ENCODE measurements at regions not wholly inside any gene's neighbourhood (a gene's known extent, or its start where the extent isn't known, plus 50 kb on each side); places are given as distances from the start of the nearest gene placed in this dataset.

DNA sequence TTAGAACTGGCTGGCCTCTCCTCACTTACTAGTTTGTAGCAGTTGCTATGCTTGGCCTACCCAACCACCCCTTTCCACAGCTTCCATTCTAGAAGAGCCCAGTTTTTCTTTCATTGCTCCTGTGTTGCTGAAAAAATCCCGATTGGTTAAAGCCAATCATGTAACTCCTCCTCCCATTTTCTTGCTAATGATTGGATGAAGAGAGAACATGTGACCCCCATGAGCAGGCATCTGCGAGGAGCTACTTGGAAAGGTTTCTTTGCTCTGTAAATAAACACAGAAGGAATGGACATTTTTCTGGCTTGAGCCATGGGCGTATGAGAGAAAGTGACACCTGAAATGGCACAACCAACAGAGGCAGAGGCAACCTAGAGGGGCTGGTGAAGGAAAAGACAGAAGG lies 773.8 kb upstream of the TBX3 start:
- H3K27me3 ChIP-seq (ENCODE audit: insufficient read depth, low read depth, low read length), result no peaks in the 10 kb centered on the region
- H3K9me2 ChIP-seq (ENCODE audit: insufficient read depth, low read length), result no peaks in the 10 kb centered on the region
- no peak overlapping the region for H3K9ac ChIP-seq (ENCODE audit: low read length)
- no peak overlapping the region for H3K4me2 ChIP-seq (ENCODE audit: low read length)
- H3K36me3 ChIP-seq (ENCODE audit: insufficient read depth, low read length), result no peaks in the 10 kb centered on the region
- no peak overlapping the region for H3K4me3 ChIP-seq (ENCODE audit: low read length)
- TF ChIP-seq MXI1 (conservative IDR thresholded peaks at IDR 0.05; ENCODE audit: poor library complexity, severe bottlenecking) (no peak), RAD21 (conservative IDR thresholded peaks at IDR 0.05) (no peak), POLR2AphosphoS5 (IDR thresholded peaks at IDR 0.05) (no peak), EP300 (conservative IDR thresholded peaks at IDR 0.05; ENCODE audit: poor library complexity, severe bottlenecking) (no peak), SMC3 (conservative IDR thresholded peaks at IDR 0.05; ENCODE audit: poor library complexity) (no peak), TAF1 (IDR thresholded peaks at IDR 0.05; ENCODE audit: low read depth) (no peak), EZH2 (IDR thresholded peaks at IDR 0.05; ENCODE audit: borderline replicate concordance, insufficient read depth, low read length, poor library complexity, severe bottlenecking) (no peak)
- TF ChIP-seq, protein P1, sequence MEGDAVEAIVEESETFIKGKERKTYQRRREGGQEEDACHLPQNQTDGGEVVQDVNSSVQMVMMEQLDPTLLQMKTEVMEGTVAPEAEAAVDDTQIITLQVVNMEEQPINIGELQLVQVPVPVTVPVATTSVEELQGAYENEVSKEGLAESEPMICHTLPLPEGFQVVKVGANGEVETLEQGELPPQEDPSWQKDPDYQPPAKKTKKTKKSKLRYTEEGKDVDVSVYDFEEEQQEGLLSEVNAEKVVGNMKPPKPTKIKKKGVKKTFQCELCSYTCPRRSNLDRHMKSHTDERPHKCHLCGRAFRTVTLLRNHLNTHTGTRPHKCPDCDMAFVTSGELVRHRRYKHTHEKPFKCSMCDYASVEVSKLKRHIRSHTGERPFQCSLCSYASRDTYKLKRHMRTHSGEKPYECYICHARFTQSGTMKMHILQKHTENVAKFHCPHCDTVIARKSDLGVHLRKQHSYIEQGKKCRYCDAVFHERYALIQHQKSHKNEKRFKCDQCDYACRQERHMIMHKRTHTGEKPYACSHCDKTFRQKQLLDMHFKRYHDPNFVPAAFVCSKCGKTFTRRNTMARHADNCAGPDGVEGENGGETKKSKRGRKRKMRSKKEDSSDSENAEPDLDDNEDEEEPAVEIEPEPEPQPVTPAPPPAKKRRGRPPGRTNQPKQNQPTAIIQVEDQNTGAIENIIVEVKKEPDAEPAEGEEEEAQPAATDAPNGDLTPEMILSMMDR (IDR thresholded peaks at IDR 0.05; ENCODE audit: poor library complexity, severe bottlenecking), result no peak
- TF ChIP-seq, protein P2, sequence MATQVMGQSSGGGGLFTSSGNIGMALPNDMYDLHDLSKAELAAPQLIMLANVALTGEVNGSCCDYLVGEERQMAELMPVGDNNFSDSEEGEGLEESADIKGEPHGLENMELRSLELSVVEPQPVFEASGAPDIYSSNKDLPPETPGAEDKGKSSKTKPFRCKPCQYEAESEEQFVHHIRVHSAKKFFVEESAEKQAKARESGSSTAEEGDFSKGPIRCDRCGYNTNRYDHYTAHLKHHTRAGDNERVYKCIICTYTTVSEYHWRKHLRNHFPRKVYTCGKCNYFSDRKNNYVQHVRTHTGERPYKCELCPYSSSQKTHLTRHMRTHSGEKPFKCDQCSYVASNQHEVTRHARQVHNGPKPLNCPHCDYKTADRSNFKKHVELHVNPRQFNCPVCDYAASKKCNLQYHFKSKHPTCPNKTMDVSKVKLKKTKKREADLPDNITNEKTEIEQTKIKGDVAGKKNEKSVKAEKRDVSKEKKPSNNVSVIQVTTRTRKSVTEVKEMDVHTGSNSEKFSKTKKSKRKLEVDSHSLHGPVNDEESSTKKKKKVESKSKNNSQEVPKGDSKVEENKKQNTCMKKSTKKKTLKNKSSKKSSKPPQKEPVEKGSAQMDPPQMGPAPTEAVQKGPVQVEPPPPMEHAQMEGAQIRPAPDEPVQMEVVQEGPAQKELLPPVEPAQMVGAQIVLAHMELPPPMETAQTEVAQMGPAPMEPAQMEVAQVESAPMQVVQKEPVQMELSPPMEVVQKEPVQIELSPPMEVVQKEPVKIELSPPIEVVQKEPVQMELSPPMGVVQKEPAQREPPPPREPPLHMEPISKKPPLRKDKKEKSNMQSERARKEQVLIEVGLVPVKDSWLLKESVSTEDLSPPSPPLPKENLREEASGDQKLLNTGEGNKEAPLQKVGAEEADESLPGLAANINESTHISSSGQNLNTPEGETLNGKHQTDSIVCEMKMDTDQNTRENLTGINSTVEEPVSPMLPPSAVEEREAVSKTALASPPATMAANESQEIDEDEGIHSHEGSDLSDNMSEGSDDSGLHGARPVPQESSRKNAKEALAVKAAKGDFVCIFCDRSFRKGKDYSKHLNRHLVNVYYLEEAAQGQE (IDR thresholded peaks at IDR 0.05; ENCODE audit: borderline replicate concordance), result no peak
- no peak overlapping the region for H3K27ac ChIP-seq (ENCODE audit: low read length)
- H3K79me2 ChIP-seq (replicated peaks; ENCODE audit: insufficient read depth, low read length), result no peaks in the 10 kb centered on the region
- H2AFZ ChIP-seq (ENCODE audit: low read depth, low read length), result no peak overlapping the region
- H4K20me1 ChIP-seq (ENCODE audit: insufficient read depth), result no peaks in the 10 kb centered on the region
- no peaks in the 10 kb centered on the region for H3F3A ChIP-seq (ENCODE audit: insufficient read depth, low read length, poor library complexity, severe bottlenecking)
- H3K9me3 ChIP-seq (ENCODE audit: low read length), result no peaks in the 10 kb centered on the region

DNA sequence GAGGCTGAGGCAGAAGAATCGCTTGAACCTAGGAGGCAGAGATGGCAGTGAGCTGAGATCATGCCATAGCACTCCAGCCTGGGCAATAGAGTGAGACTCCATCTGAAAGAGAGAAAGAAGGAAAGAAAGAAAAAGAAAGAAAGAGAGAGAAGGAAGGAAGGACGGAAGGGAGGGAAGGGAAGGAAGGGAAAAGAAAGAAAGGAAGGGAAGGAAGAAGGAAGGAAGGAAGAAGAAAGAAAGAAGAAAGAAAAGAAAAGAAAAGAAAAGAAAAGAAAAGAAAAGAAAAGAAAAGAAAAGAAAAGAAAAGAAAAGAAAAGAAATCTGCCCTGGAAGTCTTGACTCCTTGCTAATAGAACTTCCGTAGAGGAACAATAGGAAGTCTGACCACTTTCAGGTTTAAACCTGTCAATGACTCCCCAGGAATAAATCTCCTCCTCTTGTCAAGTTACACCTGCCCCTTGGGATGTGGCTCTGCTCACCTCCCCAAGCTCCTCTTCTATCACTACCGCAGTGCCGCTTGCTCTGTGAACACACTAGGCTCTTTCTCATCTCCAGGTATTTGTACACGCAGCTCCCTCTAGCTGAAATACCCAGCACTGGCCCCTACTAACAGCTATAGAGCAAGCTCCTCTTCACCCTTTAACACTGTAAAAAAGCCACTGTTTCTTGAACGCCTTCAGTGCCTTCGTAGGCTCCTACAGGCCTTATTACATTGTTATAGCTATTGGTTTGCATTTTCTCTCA lies 773.1 kb upstream of the TBX3 start:
- TF ChIP-seq MXI1 (conservative IDR thresholded peaks at IDR 0.05; ENCODE audit: poor library complexity, severe bottlenecking) (no peak), POLR2AphosphoS5 (IDR thresholded peaks at IDR 0.05) (no peak), TAF1 (IDR thresholded peaks at IDR 0.05; ENCODE audit: low read depth) (no peak), SMC3 (conservative IDR thresholded peaks at IDR 0.05; ENCODE audit: poor library complexity) (no peak), EP300 (conservative IDR thresholded peaks at IDR 0.05; ENCODE audit: poor library complexity, severe bottlenecking) (no peak), RAD21 (conservative IDR thresholded peaks at IDR 0.05) (no peak), EZH2 (IDR thresholded peaks at IDR 0.05; ENCODE audit: borderline replicate concordance, insufficient read depth, low read length, poor library complexity, severe bottlenecking) (no peak)
- TF ChIP-seq, protein P1 (IDR thresholded peaks at IDR 0.05; ENCODE audit: poor library complexity, severe bottlenecking), result no peak
- TF ChIP-seq, protein P2 (IDR thresholded peaks at IDR 0.05; ENCODE audit: borderline replicate concordance), result no peak
- Histone ChIP-seq H3K9me3 (ENCODE audit: low read length) (no peaks in the 10 kb centered on the region), H3K79me2 (replicated peaks; ENCODE audit: insufficient read depth, low read length) (no peaks in the 10 kb centered on the region), H3K27me3 (ENCODE audit: insufficient read depth, low read depth, low read length) (no peaks in the 10 kb centered on the region), H3K9ac (ENCODE audit: low read length) (no peak overlapping the region), H3K27ac (ENCODE audit: low read length) (no peak overlapping the region), H3K4me3 (ENCODE audit: low read length) (no peak overlapping the region), H3K4me2 (ENCODE audit: low read length) (no peak overlapping the region), H2AFZ (ENCODE audit: low read depth, low read length) (no peak overlapping the region), H3F3A (ENCODE audit: insufficient read depth, low read length, poor library complexity, severe bottlenecking) (no peaks in the 10 kb centered on the region), H3K9me2 (ENCODE audit: insufficient read depth, low read length) (no peaks in the 10 kb centered on the region), H4K20me1 (ENCODE audit: insufficient read depth) (no peaks in the 10 kb centered on the region), H3K36me3 (ENCODE audit: insufficient read depth, low read length) (no peaks in the 10 kb centered on the region)
